ENCODE measurements at regions not wholly inside any gene's neighbourhood (a gene's known extent, or its start where the extent isn't known, plus 50 kb on each side); places are given as distances from the start of the nearest gene placed in this dataset.

DNA sequence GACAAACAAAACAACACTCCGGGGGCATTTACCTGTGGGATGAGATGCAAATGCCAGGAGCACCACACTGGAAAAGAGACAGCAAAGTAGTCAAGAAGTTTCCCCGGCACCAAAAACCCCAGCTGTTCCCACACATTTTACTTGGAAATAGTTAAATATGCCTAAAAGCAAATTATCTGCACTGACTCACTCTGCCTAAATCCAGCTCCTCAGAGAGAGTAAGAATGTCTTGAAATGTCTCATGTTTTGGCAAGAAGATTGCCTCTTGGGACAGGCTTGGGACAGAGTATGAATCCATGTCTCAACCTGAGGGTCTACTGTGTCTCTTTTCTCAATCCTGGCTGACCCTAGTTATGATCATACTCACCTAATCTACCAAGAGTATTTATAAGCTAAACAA, 87.5 kb upstream of the RIOK3 start:
- TF ChIP-seq, protein P1, sequence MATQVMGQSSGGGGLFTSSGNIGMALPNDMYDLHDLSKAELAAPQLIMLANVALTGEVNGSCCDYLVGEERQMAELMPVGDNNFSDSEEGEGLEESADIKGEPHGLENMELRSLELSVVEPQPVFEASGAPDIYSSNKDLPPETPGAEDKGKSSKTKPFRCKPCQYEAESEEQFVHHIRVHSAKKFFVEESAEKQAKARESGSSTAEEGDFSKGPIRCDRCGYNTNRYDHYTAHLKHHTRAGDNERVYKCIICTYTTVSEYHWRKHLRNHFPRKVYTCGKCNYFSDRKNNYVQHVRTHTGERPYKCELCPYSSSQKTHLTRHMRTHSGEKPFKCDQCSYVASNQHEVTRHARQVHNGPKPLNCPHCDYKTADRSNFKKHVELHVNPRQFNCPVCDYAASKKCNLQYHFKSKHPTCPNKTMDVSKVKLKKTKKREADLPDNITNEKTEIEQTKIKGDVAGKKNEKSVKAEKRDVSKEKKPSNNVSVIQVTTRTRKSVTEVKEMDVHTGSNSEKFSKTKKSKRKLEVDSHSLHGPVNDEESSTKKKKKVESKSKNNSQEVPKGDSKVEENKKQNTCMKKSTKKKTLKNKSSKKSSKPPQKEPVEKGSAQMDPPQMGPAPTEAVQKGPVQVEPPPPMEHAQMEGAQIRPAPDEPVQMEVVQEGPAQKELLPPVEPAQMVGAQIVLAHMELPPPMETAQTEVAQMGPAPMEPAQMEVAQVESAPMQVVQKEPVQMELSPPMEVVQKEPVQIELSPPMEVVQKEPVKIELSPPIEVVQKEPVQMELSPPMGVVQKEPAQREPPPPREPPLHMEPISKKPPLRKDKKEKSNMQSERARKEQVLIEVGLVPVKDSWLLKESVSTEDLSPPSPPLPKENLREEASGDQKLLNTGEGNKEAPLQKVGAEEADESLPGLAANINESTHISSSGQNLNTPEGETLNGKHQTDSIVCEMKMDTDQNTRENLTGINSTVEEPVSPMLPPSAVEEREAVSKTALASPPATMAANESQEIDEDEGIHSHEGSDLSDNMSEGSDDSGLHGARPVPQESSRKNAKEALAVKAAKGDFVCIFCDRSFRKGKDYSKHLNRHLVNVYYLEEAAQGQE (IDR thresholded peaks at IDR 0.05; ENCODE audit: insufficient read depth in 1 of 2, low read depth in 2 of 2, low read length in 2 of 2), result no peak
- TF ChIP-seq POLR2AphosphoS5 (IDR thresholded peaks at IDR 0.05; ENCODE audit: low read depth, low read length), result no peak

All from PFSK-1 (cell line).